H9 (cell line): ENCODE measurements at regions not wholly inside any gene's neighbourhood (a gene's known extent, or its start where the extent isn't known, plus 50 kb on each side); places are given as distances from the start of the nearest gene placed in this dataset.

Experiments used
- DNase-seq: peaks from one replicate; pipeline ENCODE4 v3.0.0-alpha.2; 2017
- H2AFZ ChIP-seq: one replicate; pipeline ENCODE4 v1.6.1; 2013; ENCODE audit warnings: mild to moderate bottlenecking, low read length, control low read depth, moderate library complexity
- H2AK5ac ChIP-seq: 2 replicates; pipeline ENCODE4 v1.6.1; 2013; ENCODE audit warnings: low read length, control low read depth, mixed read lengths; ENCODE audit not compliant: insufficient read length
- H2BK120ac ChIP-seq: one replicate; pipeline ENCODE4 v1.6.1; 2013; ENCODE audit warnings: low read depth, mild to moderate bottlenecking, low read length, control low read depth, inconsistent platforms; ENCODE audit not compliant: poor library complexity, severe bottlenecking
- H2BK12ac ChIP-seq: 2 replicates; pipeline ENCODE4 v1.6.1; 2013; ENCODE audit warnings: low read length, control low read depth, mixed read lengths, low read depth; ENCODE audit not compliant: insufficient read length
- H2BK15ac ChIP-seq: 2 replicates; pipeline ENCODE4 v1.6.1; 2013; ENCODE audit warnings: low read depth, low read length, control low read depth
- H2BK20ac ChIP-seq: one replicate; pipeline ENCODE4 v1.6.1; 2013; ENCODE audit warnings: low read depth, mild to moderate bottlenecking, low read length, control low read depth, inconsistent platforms; ENCODE audit not compliant: poor library complexity, severe bottlenecking
- H2BK5ac ChIP-seq: 2 replicates; pipeline ENCODE4 v1.6.1; 2013; ENCODE audit warnings: low read length, control low read depth, mixed read lengths; ENCODE audit not compliant: insufficient read length
- H3K14ac ChIP-seq: 2 replicates; pipeline ENCODE4 v1.6.1; 2013; ENCODE audit warnings: low read length, control low read depth; ENCODE audit not compliant: insufficient read depth
- H3K18ac ChIP-seq: 2 replicates; pipeline ENCODE4 v1.6.1; 2013; ENCODE audit warnings: low read depth, mild to moderate bottlenecking, mixed read lengths, low read length, control low read depth; ENCODE audit not compliant: insufficient read length
- H3K23ac ChIP-seq: 2 replicates; pipeline ENCODE4 v1.6.1; 2013; ENCODE audit warnings: low read length, control low read depth, mixed read lengths, low read depth; ENCODE audit not compliant: insufficient read length
- H3K23me2 ChIP-seq: 2 replicates; pipeline ENCODE4 v1.6.1; 2013; ENCODE audit warnings: low read depth, mild to moderate bottlenecking, mixed read lengths, low read length, control low read depth; ENCODE audit not compliant: insufficient read length, poor library complexity, severe bottlenecking
- H3K27ac ChIP-seq: 2 replicates; pipeline ENCODE4 v1.5.1; 2013; ENCODE audit warnings: low read length, control low read depth, mixed read lengths, low read depth; ENCODE audit not compliant: insufficient read length
- H3K27me3 ChIP-seq: 2 replicates; pipeline ENCODE4 v1.6.1; 2013; ENCODE audit warnings: low read length, control low read depth, inconsistent platforms; ENCODE audit not compliant: insufficient read depth
- H3K4ac ChIP-seq: 2 replicates; pipeline ENCODE4 v1.6.1; 2013; ENCODE audit warnings: low read depth, mild to moderate bottlenecking, control low read depth, inconsistent platforms, low read length, moderate library complexity
- H3K4me1 ChIP-seq: 2 replicates; pipeline ENCODE4 v1.6.1; 2013; ENCODE audit warnings: low read length, control low read depth, inconsistent platforms; ENCODE audit not compliant: insufficient read depth
- H3K4me2 ChIP-seq: 2 replicates; pipeline ENCODE4 v1.6.1; 2013; ENCODE audit warnings: low read length, control low read depth, mixed read lengths; ENCODE audit not compliant: insufficient read length, insufficient read depth
- H3K56ac ChIP-seq: 2 replicates; pipeline ENCODE4 v1.6.1; 2013; ENCODE audit warnings: low read depth, mild to moderate bottlenecking, mixed read lengths, low read length, control low read depth; ENCODE audit not compliant: insufficient read length
- H3K79me1 ChIP-seq: 2 replicates; pipeline ENCODE4 v1.6.1; 2013; ENCODE audit warnings: low read depth, mild to moderate bottlenecking, moderate library complexity, low read length, control low read depth, inconsistent platforms; ENCODE audit not compliant: insufficient read depth, poor library complexity, severe bottlenecking
- H3K79me2 ChIP-seq: 2 replicates; pipeline ENCODE4 v1.6.1; 2013; ENCODE audit warnings: low read length, control low read depth, inconsistent platforms; ENCODE audit not compliant: insufficient read depth
- H3K9ac ChIP-seq: 2 replicates; pipeline ENCODE4 v1.6.1; 2013; ENCODE audit warnings: low read length, control low read depth, mixed read lengths; ENCODE audit not compliant: insufficient read length; ENCODE audit errors: extremely low read depth
- H3K9me3 ChIP-seq: one replicate; pipeline ENCODE4 v1.6.1; 2013; ENCODE audit warnings: low read depth, low read length, inconsistent platforms; ENCODE audit not compliant: control insufficient read depth
- H3T11ph ChIP-seq: one replicate; pipeline ENCODE4 v1.6.1; 2013; ENCODE audit warnings: mild to moderate bottlenecking, low read length, control low read depth, inconsistent platforms
- H4K20me1 ChIP-seq: one replicate; pipeline ENCODE4 v1.6.1; 2013; ENCODE audit not compliant: control insufficient read depth, insufficient read length, insufficient read depth
- H4K5ac ChIP-seq: 2 replicates; pipeline ENCODE4 v1.6.1; 2013; ENCODE audit warnings: low read depth, mild to moderate bottlenecking, mixed read lengths, low read length, control low read depth; ENCODE audit not compliant: insufficient read length
- H4K8ac ChIP-seq: replicated peaks from 2 replicates; pipeline ENCODE4 v1.6.1; 2013; ENCODE audit warnings: low read length, control low read depth, mixed read lengths, low read depth; ENCODE audit not compliant: insufficient read length
- H4K91ac ChIP-seq: 2 replicates; pipeline ENCODE4 v1.6.1; 2013; ENCODE audit warnings: low read depth, mild to moderate bottlenecking, moderate library complexity, mixed read lengths, low read length, control low read depth; ENCODE audit not compliant: insufficient read length
- H3K27ac Mint-ChIP-seq, 3 experiments: 2 replicates in 2 of 3; 3 replicates in 1 of 3; pipeline ENCODE4 v1.8.0; 2020 to 2021; ENCODE audit warnings: mixed read lengths in 3 of 3, mild to moderate bottlenecking in 1 of 3, moderate library complexity in 1 of 3
- H3K27me3 Mint-ChIP-seq: 2 replicates; pipeline ENCODE4 v1.8.0; 2021; ENCODE audit warnings: low read depth, mild to moderate bottlenecking, moderate library complexity, mixed read lengths
- H3K36me3 Mint-ChIP-seq, 3 experiments: 2 replicates in 2 of 3; 3 replicates in 1 of 3; pipeline ENCODE4 v1.8.0; 2020 to 2021; ENCODE audit warnings: low read depth in 3 of 3, mixed read lengths in 3 of 3; ENCODE audit not compliant: insufficient read depth in 1 of 3
- H3K4me1 Mint-ChIP-seq, 2 experiments: 2 replicates each; pipeline ENCODE4 v1.8.0; 2020; ENCODE audit warnings: mixed read lengths in 2 of 2
- H3K4me3 Mint-ChIP-seq, 2 experiments: 2 replicates in 1 of 2; 3 replicates in 1 of 2; pipeline ENCODE4 v1.8.0; 2020 to 2021; ENCODE audit warnings: mild to moderate bottlenecking in 2 of 2, mixed read lengths in 2 of 2, moderate library complexity in 1 of 2
- H3K9me3 Mint-ChIP-seq, 2 experiments: 2 replicates in 1 of 2; 3 replicates in 1 of 2; pipeline ENCODE4 v1.8.0; 2020; ENCODE audit warnings: mild to moderate bottlenecking in 2 of 2, mixed read lengths in 2 of 2, moderate library complexity in 1 of 2
- CTCF ChIP-seq: fragments of 200-600 bp; sonication (generic); conservative IDR thresholded peaks from 3 replicates; pipeline ENCODE4 v1.8.0; 2021; ENCODE audit warnings: antibody characterized with exemption, mild to moderate bottlenecking
- WGBS: extraction: QIAGEN DNeasy Blood & Tissue Kit; methylation state at CpG from one replicate; pipeline ENCODE4 v1.1.7; 2013; ENCODE audit warnings: missing lambda C conversion rate, low lambda C conversion rate, mixed read lengths; ENCODE audit not compliant: insufficient read length; ENCODE audit errors: extremely low coverage; 5-methylcytosine and 5-hydroxymethylcytosine counted together

- Histone ChIP-seq H4K91ac (no peak overlapping the region), H3K23me2 (no peaks in the 10 kb centered on the region), H3K79me2 (peaks cover 4% of the 10 kb centered on the region; the same call in 1 of the 2 replicates), H4K5ac (no peak overlapping the region), H3K4me2 (no peak overlapping the region), H2AK5ac (no peak overlapping the region), H4K8ac (no peak overlapping the region), H3K27me3 (no peaks in the 10 kb centered on the region), H3K9ac (no peak overlapping the region), H3K14ac (no peak overlapping the region), H2BK15ac (no peak overlapping the region), H3K23ac (no peak overlapping the region), H2BK5ac (no peak overlapping the region), H3K79me1 (no peaks in the 10 kb centered on the region), H3K4me1 (peaks cover 4% of the 10 kb centered on the region; the same call in 1 of the 2 replicates), H2BK20ac (no peak overlapping the region), H3K56ac (no peak overlapping the region), H4K20me1 (no peaks in the 10 kb centered on the region), H3K4ac (no peak overlapping the region), H2BK12ac (no peak overlapping the region), H3K9me3 (no peaks in the 10 kb centered on the region), H2AFZ (no peak overlapping the region), H3K27ac (no peak overlapping the region), H3T11ph (no peak overlapping the region), H3K18ac (no peak overlapping the region), H2BK120ac (no peak overlapping the region)
- peaks cover 6 to 15% (median 6%) of the 10 kb centered on the region in 3 experiments for H3K36me3 Mint-ChIP-seq
- H3K9me3 Mint-ChIP-seq: no peaks in the 10 kb centered on the region; a peak in 1 of 5 replicates
- H3K27me3 Mint-ChIP-seq: no peaks in the 10 kb centered on the region
- no CpG with 5 or more reads among the region's 5 CpGs for WGBS
- peaks cover 20 to 24% of the 10 kb centered on the region in 2 experiments for H3K4me1 Mint-ChIP-seq
- H3K4me3 Mint-ChIP-seq: no peak overlapping the region
- peak; percentile 79 for DNase-seq
- H3K27ac Mint-ChIP-seq: peak overlapping the region in 2 of 3 experiments; percentile 16 to 86; a peak in 4 of 7 replicates
- peak; percentile 81 for TF ChIP-seq CTCF
Measured at GRCh38 chr9:110058304-110058953, 149.5 kb downstream of the C9orf152 start.
